Hepatic stellate cell (primary cell): ENCODE measurements at regions not wholly inside any gene's neighbourhood (a gene's known extent, or its start where the extent isn't known, plus 50 kb on each side); places are given as distances from the start of the nearest gene placed in this dataset.

Experiments
- DNase-seq: peaks from one replicate; pipeline ENCODE4 v3.0.0; 2011; ENCODE audit warnings: low spot score

- DNase-seq = no peak
These were observed 293.7 kb upstream of the SULF2 start for GRCh38 chr20:48079028-48079427.

GRCh38 chr20:48076747-48077146 is 291.5 kb upstream of the SULF2 start:
- no peak for DNase-seq

- DNase-seq = no peak
These were observed 291.0 kb upstream of the SULF2 start for GRCh38 chr20:48076247-48076646.

- DNase-seq = no peak
These were observed 290.4 kb upstream of the SULF2 start for GRCh38 chr20:48075591-48076174.

GRCh38 chr20:48070991-48071652 is 285.8 kb upstream of the SULF2 start:
- no peak for DNase-seq

GRCh38 chr20:48069596-48069995 is 284.3 kb upstream of the SULF2 start:
- no peak for DNase-seq

GRCh38 chr20:48066851-48067250 is 281.6 kb upstream of the SULF2 start:
- DNase-seq = no peak

GRCh38 chr20:48066246-48066645 is 281.0 kb upstream of the SULF2 start:
- DNase-seq = no peak

- no peak for DNase-seq
These were observed 280.6 kb upstream of the SULF2 start for GRCh38 chr20:48065833-48066232.

- no peak for DNase-seq
These were observed 279.6 kb upstream of the SULF2 start for GRCh38 chr20:48064929-48065328.

GRCh38 chr20:48060841-48061720 is 275.8 kb upstream of the SULF2 start:
- DNase-seq = no peak

- DNase-seq = no peak
These were observed 273.6 kb upstream of the SULF2 start for GRCh38 chr20:48058611-48059559.

- no peak for DNase-seq
These were observed 272.5 kb upstream of the SULF2 start for GRCh38 chr20:48057739-48058138.

- no peak for DNase-seq
These were observed 272.0 kb upstream of the SULF2 start for GRCh38 chr20:48057251-48057650.

GRCh38 chr20:48056218-48056617 is 270.9 kb upstream of the SULF2 start:
- no peak for DNase-seq

GRCh38 chr20:48054051-48054450 is 268.8 kb upstream of the SULF2 start:
- DNase-seq = no peak

- DNase-seq = no peak
These were observed 267.2 kb upstream of the SULF2 start for GRCh38 chr20:48052475-48052835.

- no peak for DNase-seq
These were observed 266.7 kb upstream of the SULF2 start for GRCh38 chr20:48051794-48052474.

GRCh38 chr20:48049641-48050040 is 264.4 kb upstream of the SULF2 start:
- DNase-seq = no peak

- DNase-seq = no peak
These were observed 263.9 kb upstream of the SULF2 start for GRCh38 chr20:48049171-48049570.

- DNase-seq = no peak
These were observed 262.2 kb upstream of the SULF2 start for GRCh38 chr20:48047447-48047846.
